SJSA1 (cell line): ENCODE measurements at regions not wholly inside any gene's neighbourhood (a gene's known extent, or its start where the extent isn't known, plus 50 kb on each side); places are given as distances from the start of the nearest gene placed in this dataset.

Experiments
- DNase-seq, 2 experiments: peaks; one replicate each; pipeline ENCODE4 v3.0.0-alpha.2; 2015 to 2020; ENCODE audit warnings: low spot score in 2 of 2, low read depth in 1 of 2
- H3K27ac ChIP-seq: fragments of 250-450 bp; sonication (Bioruptor Pico); 2 replicates; pipeline ENCODE4 v1.5.1; 2020; ENCODE audit warnings: mild to moderate bottlenecking, moderate library complexity
- H3K27me3 ChIP-seq: fragments of 250-450 bp; sonication (Bioruptor Pico); replicated peaks from 2 replicates; pipeline ENCODE4 v1.5.1; 2020; ENCODE audit warnings: mild to moderate bottlenecking, moderate library complexity
- H3K36me3 ChIP-seq: fragments of 250-450 bp; sonication (Bioruptor Pico); 2 replicates; pipeline ENCODE4 v1.5.1; 2020; ENCODE audit warnings: mild to moderate bottlenecking
- H3K4me1 ChIP-seq: fragments of 250-450 bp; sonication (Bioruptor Pico); replicated peaks from 2 replicates; pipeline ENCODE4 v1.6.1; 2021; ENCODE audit warnings: mild to moderate bottlenecking
- H3K4me3 ChIP-seq: fragments of 250-450 bp; sonication (Bioruptor Pico); 2 replicates; pipeline ENCODE4 v1.5.1; 2020; ENCODE audit warnings: mild to moderate bottlenecking
- H3K9me3 ChIP-seq: fragments of 250-450 bp; sonication (Bioruptor Pico); replicated peaks from 2 replicates; pipeline ENCODE4 v1.5.1; 2020; ENCODE audit warnings: mild to moderate bottlenecking

DNA sequence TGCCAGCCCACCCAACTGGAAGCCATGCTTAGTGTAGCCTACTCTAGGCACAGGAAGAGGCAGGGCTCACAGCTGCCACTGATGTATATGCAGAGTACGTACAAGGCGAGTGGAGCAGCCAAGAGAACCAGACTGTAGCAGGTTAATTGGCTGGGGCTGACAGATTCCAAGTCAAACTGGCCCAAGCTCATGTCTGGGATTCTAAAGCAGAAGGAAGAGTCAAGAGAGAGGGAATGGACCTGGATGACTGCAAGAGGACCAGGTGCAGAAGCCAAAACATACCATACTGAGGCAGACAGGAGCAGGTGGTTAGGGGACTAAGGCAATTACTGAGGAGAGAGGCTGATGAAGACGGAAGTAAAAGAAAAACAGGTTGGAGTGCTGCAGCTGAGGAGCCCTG, 51.3 kb upstream of the LRRN2 start:
- H3K4me1 ChIP-seq = no peaks in the 10 kb centered on the region
- H3K9me3 ChIP-seq = no peaks in the 10 kb centered on the region; the same call in 1 of the 2 replicates
- H3K27ac ChIP-seq = no peak overlapping the region
- H3K27me3 ChIP-seq = peaks cover 21% of the 10 kb centered on the region
- H3K36me3 ChIP-seq = no peaks in the 10 kb centered on the region
- H3K4me3 ChIP-seq = no peak overlapping the region
- DNase-seq = no peak

DNA sequence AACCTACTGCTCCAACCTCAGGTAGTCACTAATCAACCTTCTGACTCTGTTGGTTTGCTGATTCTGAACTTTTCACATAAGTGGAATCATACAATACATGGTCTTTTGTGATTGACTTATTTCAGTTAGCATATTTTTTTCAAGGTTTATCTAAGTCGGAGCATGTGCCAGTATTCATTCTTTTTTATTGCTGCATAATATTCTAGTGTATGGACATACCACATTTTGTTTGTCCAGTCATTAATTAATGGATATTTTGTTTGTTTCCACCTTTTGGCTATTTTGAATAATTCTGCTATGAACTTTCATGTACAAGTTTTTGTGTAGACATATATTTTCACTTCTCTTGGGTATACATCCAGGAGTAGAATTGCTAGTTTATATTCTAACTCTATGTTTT, 53.0 kb upstream of the LRRN2 start:
- Histone ChIP-seq H3K4me3 (no peak overlapping the region), H3K9me3 (no peaks in the 10 kb centered on the region; the same call in 1 of the 2 replicates), H3K4me1 (no peaks in the 10 kb centered on the region), H3K27me3 (peaks cover 22% of the 10 kb centered on the region), H3K36me3 (no peaks in the 10 kb centered on the region), H3K27ac (no peak overlapping the region)
- no peak for DNase-seq

DNA sequence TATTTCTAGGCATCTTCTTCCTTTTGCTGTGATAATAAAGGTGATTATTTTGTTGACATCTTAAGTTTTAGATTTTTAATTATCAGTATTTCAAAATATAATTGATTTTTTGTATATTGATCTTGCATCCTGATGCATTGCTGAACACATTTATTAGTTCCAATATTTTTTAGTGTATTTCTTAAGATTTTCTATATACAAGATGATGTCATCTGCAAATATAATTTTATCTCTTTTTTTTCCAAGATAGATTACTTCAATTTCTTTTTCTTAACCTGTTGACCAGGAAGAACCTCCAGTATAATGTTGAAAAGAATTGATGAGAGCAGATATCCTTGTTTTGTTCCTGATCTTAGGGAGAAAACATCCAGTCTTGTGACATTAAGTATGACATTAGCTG, 54.8 kb upstream of the LRRN2 start:
- Histone ChIP-seq H3K36me3 (no peaks in the 10 kb centered on the region), H3K4me3 (no peak overlapping the region), H3K27ac (no peak overlapping the region), H3K4me1 (no peaks in the 10 kb centered on the region), H3K9me3 (no peaks in the 10 kb centered on the region; the same call in 1 of the 2 replicates), H3K27me3 (peaks cover 22% of the 10 kb centered on the region)
- DNase-seq = no peak

DNA sequence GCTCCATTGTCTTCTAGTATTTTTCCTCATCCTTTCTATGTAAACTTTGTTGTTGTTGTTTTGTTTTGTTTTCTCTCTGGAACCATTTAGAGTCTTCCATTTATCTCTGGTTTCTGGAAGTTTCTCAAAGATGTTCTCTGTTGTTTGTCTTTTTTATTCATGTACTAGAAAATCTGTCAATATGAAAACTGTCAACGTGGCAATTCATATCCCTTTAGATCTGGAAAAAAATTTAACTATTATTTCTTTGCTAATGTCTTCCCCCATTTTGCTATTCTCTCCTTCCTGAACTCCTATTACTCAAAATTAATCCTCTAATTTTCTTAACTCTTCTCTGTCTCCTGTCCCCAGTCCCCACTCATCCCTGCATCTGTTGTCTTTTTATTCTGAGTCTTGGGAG, 55.9 kb upstream of the LRRN2 start:
- H3K27me3 ChIP-seq = peaks cover 16% of the 10 kb centered on the region

DNA sequence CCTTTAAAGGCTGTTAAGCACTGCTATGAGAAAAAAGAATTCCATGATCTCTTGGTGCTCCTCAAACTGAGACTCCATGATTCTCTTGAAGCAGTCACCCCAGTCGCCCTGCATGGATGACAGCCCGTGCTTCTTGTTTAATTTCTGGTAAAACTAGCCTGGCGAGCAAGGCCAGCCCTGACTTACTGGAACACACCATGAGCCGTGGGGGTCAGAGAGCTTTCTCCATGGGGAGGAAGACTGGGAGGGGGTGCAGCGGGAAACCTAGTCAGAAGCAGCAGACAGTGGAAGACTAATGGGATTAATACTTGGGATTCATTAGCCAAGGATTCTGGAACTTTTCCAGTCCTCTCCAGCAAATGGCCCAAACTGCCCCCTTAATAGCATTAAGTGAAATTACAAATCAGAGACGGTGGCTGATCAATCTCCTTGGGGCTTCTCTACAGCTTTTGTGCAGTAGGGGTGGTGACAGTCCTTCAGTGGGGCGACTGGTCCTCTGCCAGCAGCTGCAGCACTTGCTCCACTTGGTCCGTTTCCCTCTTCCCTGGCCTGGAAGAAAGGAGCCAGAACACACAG, 57.2 kb upstream of the LRRN2 start:
- no peak for DNase-seq
- Histone ChIP-seq H3K27me3 (peaks cover 10% of the 10 kb centered on the region), H3K4me1 (no peaks in the 10 kb centered on the region), H3K4me3 (no peak overlapping the region), H3K9me3 (no peaks in the 10 kb centered on the region; the same call in 1 of the 2 replicates), H3K36me3 (no peaks in the 10 kb centered on the region), H3K27ac (no peak overlapping the region)

More for the DNA sequence above, 55.9 kb upstream of the LRRN2 start:
- Histone ChIP-seq H3K4me1 (no peaks in the 10 kb centered on the region), H3K27ac (no peak overlapping the region), H3K36me3 (no peaks in the 10 kb centered on the region), H3K9me3 (no peaks in the 10 kb centered on the region; the same call in 1 of the 2 replicates), H3K4me3 (no peak overlapping the region)
- DNase-seq = no peak

DNA sequence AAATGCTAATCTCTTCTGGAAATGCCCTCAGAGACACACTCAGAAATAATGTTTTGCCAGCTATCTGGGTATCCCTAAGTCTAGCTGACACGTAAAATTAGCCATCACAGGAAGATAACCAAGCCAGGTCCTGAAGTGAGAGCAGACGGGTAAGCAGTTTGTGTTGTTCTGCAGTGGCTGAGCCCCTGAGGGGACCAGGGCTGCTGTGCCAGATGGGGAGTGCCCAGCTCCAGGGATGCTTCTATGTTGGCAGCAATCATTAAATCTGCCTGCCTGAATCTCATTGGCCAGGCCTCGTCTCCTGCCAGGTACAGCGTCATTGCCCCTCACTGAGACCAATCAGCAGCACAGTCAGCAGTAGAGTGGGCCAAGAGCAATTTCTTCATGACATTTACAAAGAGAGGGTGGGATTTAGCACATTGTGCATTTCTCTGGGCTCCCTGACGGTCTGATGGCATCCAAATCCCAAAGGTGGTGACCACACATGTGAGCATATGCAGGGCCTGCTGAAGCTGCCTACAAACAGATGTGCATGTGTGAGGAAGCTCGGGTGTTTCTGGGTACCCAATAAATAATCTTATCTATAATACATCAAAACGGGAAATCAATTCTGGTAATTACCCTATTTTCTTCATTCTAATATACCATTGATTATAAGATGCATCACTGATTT, 58.7 kb upstream of the LRRN2 start:
- no peaks in the 10 kb centered on the region for H3K4me1 ChIP-seq
- no peaks in the 10 kb centered on the region for H3K36me3 ChIP-seq
- no peak overlapping the region for H3K4me3 ChIP-seq
- DNase-seq = no peak
- H3K9me3 ChIP-seq = no peaks in the 10 kb centered on the region
- H3K27me3 ChIP-seq = peaks cover 10% of the 10 kb centered on the region
- H3K27ac ChIP-seq = no peak overlapping the region

DNA sequence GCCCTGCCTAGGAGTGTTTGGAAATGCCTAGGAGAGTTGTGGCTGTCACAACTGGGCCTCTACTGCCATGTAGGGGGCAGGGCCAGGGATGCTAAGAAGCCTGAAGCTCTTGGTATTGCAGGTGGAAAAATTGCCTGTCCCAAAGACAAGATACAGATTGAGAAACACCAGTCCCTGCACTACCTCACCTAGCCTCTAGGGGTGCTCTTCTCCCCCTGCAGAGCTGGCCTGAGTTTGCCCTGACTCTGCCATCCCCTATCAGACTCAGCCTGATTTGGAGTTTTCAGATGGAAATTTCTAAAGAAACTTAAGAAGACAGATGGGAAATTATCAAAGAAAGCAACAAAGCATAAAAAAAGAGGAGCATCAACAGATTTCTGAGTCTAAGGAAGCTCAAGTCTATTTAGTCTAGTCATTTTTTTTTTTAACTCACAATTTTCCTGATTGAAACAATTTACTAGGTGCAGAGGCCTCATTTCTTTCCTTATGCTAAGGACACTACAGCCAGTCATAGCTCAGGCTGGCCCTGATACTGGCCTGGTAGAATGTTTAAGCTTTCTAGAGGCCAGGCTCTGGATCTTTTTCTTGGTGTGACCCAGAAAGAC, 61.4 kb upstream of the LRRN2 start:
- H3K9me3 ChIP-seq = no peaks in the 10 kb centered on the region
- H3K27ac ChIP-seq = no peak overlapping the region
- no peaks in the 10 kb centered on the region for H3K36me3 ChIP-seq
- no peaks in the 10 kb centered on the region for H3K4me1 ChIP-seq
- peak in 1 of 2 experiments; percentile 43 for DNase-seq
- H3K27me3 ChIP-seq = peaks cover 5% of the 10 kb centered on the region
- H3K4me3 ChIP-seq = no peak overlapping the region

DNA sequence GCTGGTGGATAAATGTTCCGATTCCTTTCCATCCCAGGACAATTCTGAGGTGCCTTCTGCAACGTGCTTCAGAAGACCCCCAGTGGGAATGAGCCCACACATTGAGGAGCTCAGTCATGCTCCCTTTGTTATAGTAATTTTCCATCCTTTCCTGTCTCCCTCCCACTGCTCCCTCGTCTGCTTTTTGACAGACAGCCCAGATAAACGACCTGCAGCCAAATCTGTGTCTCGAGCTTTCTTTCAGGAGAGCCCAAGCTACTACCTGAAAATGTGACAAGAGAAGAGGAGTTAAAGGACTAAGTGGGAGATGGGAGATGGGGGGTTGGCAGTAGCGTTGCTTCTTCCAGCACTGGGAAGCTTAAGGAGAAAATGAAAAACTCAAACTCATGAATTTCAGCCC, 65.9 kb upstream of the LRRN2 start:
- H3K36me3 ChIP-seq = no peaks in the 10 kb centered on the region
- DNase-seq = peak in 1 of 2 experiments; percentile 10
- no peaks in the 10 kb centered on the region for H3K27me3 ChIP-seq
- no peak overlapping the region for H3K27ac ChIP-seq
- no peak overlapping the region for H3K4me3 ChIP-seq
- no peaks in the 10 kb centered on the region for H3K4me1 ChIP-seq
- H3K9me3 ChIP-seq = no peaks in the 10 kb centered on the region

DNA sequence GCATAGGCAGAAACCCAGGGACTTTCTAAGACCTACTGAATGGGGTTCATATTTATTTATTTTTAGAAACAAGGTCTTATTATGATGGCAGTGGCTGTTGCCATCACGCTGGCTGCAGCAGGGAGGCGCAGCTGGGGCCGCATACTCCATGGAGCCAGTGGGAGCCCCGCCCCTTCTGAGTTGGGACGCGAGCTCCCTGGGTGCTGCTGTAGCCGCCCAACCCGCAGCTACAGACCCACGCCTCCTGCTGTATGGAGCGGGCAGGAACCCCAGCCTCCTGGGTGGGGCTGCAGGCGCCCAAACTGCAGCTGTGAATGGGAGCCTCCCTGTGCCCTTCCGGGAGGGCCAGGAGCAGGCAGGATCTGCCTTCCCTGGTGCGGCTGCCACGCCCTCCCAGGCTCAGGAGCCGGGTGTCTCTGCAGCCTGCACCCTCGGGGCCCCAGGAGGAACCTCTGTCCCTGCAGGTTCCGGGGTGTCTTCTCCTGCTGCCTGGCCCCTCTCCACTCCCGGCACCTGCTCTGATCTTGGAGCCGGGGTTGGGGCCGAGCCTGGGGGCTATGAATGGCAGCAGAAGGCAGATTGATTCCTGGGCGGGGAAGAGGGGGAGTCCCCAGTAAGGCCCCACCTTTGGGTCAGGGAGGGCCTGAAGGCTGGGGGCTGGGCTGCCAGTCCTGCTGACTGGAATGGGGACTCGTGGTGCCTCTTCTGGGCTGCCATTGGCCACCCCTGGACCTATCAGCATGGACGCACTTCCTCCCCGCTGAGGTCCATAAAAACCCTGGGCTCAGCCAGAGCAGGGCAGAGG, 66.5 kb upstream of the LRRN2 start:
- H3K36me3 ChIP-seq = no peaks in the 10 kb centered on the region
- H3K27ac ChIP-seq = no peak overlapping the region
- peak in 1 of 2 experiments; percentile 42 for DNase-seq
- no peaks in the 10 kb centered on the region for H3K4me1 ChIP-seq
- H3K27me3 ChIP-seq = no peaks in the 10 kb centered on the region
- no peak overlapping the region for H3K4me3 ChIP-seq
- H3K9me3 ChIP-seq = no peaks in the 10 kb centered on the region

DNA sequence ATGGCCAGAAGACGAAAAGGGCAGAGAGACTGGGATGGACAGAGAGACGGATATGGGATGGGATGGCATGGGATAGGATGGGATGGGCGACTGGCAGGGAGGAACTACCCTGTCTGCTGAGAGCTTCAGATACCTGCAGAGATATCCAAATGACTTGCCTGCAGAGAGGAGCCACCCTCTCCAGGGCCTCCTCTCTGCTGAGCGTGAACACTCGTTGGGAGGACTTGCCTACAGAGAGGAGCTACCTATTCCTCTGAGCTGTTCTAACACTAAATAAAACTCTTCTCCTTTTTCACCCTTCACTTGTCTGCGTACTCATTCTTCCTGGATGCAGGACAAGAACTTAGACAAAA, 67.1 kb upstream of the LRRN2 start:
- Histone ChIP-seq H3K9me3 (no peaks in the 10 kb centered on the region), H3K27me3 (no peaks in the 10 kb centered on the region), H3K27ac (no peak overlapping the region), H3K36me3 (no peaks in the 10 kb centered on the region), H3K4me1 (no peaks in the 10 kb centered on the region), H3K4me3 (no peak overlapping the region)
- DNase-seq = no peak

DNA sequence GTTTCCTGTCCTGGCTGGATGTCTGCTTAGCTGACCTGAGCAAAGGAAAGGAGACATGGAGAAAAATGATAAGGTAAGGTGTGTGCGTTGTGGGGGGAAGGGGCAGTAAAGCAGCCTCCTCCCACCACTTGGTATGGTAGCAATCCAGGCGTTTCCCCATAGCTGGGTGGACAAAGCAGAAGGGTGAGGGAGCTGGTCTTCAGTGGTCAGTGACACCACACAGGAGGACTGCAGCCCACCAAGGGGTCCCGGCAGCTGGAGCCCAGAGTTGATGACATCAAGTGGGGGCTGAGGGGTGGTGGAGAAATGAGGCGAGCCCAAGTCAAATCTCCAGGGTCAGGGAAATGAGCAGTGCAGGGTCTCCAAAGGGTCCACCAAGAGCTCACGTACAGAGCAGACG, 69.3 kb upstream of the LRRN2 start:
- H3K9me3 ChIP-seq = no peaks in the 10 kb centered on the region
- H3K27me3 ChIP-seq = peaks cover 1% of the 10 kb centered on the region
- H3K4me3 ChIP-seq = no peak overlapping the region
- DNase-seq = no peak
- H3K27ac ChIP-seq = no peak overlapping the region
- no peaks in the 10 kb centered on the region for H3K36me3 ChIP-seq
- H3K4me1 ChIP-seq = no peaks in the 10 kb centered on the region

DNA sequence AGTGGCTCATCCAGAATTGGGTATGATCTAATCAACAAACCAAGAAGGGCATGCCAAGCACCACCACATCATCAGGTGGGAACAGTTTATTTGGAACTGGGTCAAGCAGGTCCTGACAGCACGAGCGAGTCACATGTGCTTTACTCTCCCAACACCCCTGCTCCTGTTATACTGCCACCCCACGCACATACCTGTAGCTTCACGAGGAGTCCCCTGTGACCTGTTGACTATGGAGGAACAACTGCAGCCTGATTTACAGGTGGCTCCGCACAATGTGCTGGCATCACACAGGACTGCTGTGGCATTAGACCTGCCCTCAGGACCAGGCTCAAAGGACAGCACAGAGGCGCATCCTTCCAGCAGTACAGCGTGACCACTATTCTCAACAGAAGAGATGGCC, 70.8 kb upstream of the LRRN2 start:
- Histone ChIP-seq H3K4me3 (no peak overlapping the region), H3K4me1 (no peaks in the 10 kb centered on the region), H3K27me3 (peaks cover 7% of the 10 kb centered on the region), H3K27ac (no peak overlapping the region), H3K36me3 (no peaks in the 10 kb centered on the region), H3K9me3 (no peaks in the 10 kb centered on the region)
- peak in 1 of 2 experiments; percentile 13 for DNase-seq

DNA sequence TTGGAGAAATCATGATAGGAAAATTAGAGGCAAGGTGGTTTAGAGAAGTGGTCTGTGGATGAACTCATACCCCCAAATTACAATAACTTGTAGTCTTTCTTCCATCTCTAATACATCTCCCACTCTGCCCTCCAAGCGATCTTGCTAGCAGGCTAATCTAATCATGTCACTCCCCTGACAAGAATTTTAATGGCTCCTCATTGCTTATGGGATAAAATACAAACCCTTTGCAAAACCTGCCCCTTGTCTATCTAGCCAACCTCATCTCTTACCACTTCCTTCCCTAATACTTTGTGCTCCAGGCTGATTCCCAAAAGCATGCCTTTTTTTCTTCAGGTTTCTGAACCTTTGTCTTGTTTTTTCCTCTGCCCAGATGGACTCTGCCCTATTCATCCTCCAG, 71.3 kb upstream of the LRRN2 start:
- H3K4me1 ChIP-seq = no peaks in the 10 kb centered on the region
- DNase-seq = peak in 1 of 2 experiments; percentile 16
- peaks cover 7% of the 10 kb centered on the region for H3K27me3 ChIP-seq
- no peaks in the 10 kb centered on the region for H3K9me3 ChIP-seq
- no peaks in the 10 kb centered on the region for H3K36me3 ChIP-seq
- no peak overlapping the region for H3K27ac ChIP-seq
- H3K4me3 ChIP-seq = no peak overlapping the region

DNA sequence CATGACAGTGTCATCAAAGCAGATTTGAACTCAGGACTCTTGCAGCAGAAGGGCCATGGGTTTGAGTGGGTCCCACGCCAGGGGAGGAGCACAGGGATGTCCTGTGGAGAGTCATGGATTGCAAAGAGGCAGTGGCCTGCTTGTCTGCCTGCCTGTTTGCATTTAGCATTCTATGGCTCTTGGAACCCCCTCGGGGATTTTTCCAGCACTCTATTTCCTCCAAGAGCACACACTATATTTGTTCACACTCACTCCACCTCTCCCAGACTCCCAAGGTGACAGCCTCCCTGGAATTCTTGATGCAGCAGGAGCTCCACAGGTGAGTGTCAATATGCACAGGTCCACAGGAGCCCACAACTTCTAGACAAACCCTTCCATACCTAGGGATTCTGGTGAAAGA, 73.1 kb upstream of the LRRN2 start:
- Histone ChIP-seq H3K36me3 (no peaks in the 10 kb centered on the region), H3K27ac (no peak overlapping the region)

More for the DNA sequence above, 73.1 kb upstream of the LRRN2 start:
- Histone ChIP-seq H3K27me3 (peaks cover 11% of the 10 kb centered on the region), H3K4me3 (no peak overlapping the region), H3K4me1 (0 out of 2 replicates have a peak, but pooled peaks cover under 1% of the 10 kb centered on the region), H3K9me3 (no peaks in the 10 kb centered on the region)
- no peak for DNase-seq
